A673 (cell line): ENCODE measurements at regions not wholly inside any gene's neighbourhood (a gene's known extent, or its start where the extent isn't known, plus 50 kb on each side); places are given as distances from the start of the nearest gene placed in this dataset.

Experiments used
- EZH2 ChIP-seq: fragments of 200-600 bp; sonication (generic); IDR thresholded peaks from 2 replicates; pipeline ENCODE4 v1.6.1; 2017; ENCODE audit warnings: borderline replicate concordance, low read depth, mild to moderate bottlenecking, mixed read lengths, antibody characterized with exemption, low read length; ENCODE audit not compliant: poor library complexity, severe bottlenecking
- TF ChIP-seq, protein P1 (sequence below): fragments of 300-800, 200-600 bp; sonication (generic); conservative IDR thresholded peaks from 2 replicates; pipeline ENCODE4 v1.5.1; 2017; ENCODE audit warnings: low read depth, mild to moderate bottlenecking, antibody characterized with exemption, low read length, moderate library complexity, mixed read lengths

GRCh38 chr4:150004481-150004880 lies 73.8 kb upstream of the DCLK2 start:
- TF ChIP-seq EZH2 = no peak
- TF ChIP-seq, protein P1, sequence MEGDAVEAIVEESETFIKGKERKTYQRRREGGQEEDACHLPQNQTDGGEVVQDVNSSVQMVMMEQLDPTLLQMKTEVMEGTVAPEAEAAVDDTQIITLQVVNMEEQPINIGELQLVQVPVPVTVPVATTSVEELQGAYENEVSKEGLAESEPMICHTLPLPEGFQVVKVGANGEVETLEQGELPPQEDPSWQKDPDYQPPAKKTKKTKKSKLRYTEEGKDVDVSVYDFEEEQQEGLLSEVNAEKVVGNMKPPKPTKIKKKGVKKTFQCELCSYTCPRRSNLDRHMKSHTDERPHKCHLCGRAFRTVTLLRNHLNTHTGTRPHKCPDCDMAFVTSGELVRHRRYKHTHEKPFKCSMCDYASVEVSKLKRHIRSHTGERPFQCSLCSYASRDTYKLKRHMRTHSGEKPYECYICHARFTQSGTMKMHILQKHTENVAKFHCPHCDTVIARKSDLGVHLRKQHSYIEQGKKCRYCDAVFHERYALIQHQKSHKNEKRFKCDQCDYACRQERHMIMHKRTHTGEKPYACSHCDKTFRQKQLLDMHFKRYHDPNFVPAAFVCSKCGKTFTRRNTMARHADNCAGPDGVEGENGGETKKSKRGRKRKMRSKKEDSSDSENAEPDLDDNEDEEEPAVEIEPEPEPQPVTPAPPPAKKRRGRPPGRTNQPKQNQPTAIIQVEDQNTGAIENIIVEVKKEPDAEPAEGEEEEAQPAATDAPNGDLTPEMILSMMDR = no peak
